SK-N-MC (cell line): ENCODE measurements at regions not wholly inside any gene's neighbourhood (a gene's known extent, or its start where the extent isn't known, plus 50 kb on each side); places are given as distances from the start of the nearest gene placed in this dataset.

Experiments
- EZH2 ChIP-seq: fragments of 200-600 bp; sonication (generic); IDR thresholded peaks from one replicate; pipeline ENCODE4 v1.6.1; 2017; ENCODE audit warnings: antibody characterized with exemption
- FOXP2 ChIP-seq: optimal IDR thresholded peaks from 2 replicates; pipeline ENCODE3; 2011; ENCODE audit warnings: mild to moderate bottlenecking, moderate library complexity; ENCODE audit not compliant: insufficient read depth; ENCODE audit errors: extremely low read length, control extremely low read depth
- POLR2AphosphoS5 ChIP-seq: IDR thresholded peaks from 2 replicates; pipeline ENCODE4 v1.6.1; 2012; ENCODE audit warnings: mild to moderate bottlenecking, low read depth, low read length, borderline replicate concordance

GRCh38 chr20:11231742-11232648, 558.2 kb upstream of the JAG1 start:
- TF ChIP-seq EZH2: no peak
- TF ChIP-seq POLR2AphosphoS5: no peak
- TF ChIP-seq FOXP2: no peak
